ENCODE measurements at regions not wholly inside any gene's neighbourhood (a gene's known extent, or its start where the extent isn't known, plus 50 kb on each side); places are given as distances from the start of the nearest gene placed in this dataset.
A peak's percentile ranks its signal among the peaks of the same experiment; 100 is the strongest.

DNA sequence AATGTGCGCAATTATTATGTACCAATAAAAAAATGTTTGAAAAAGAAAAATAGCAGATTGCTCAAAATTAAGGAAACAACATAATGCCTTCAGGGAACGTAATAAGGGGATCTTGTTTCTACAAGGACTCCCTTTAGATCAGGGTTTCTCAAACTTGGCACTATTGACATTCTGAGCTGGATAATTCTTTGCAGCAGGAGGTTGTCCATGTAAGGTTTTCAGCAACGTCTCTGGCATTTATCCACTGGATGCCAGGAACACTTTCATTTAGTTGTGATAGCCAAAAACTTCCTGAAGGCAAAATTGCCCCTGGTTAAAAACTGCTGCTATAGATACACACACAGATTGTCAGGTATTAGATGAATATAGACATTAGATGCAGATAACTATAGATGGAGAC lies 666.7 kb upstream of the ADAMTS5 start:
- Histone ChIP-seq H2AFZ (ENCODE audit: low read length) (no peak overlapping the region), H3K36me3 (ENCODE audit: insufficient read depth, low read length) (no peaks in the 10 kb centered on the region), H3K4me1 (ENCODE audit: insufficient read depth, low read length) (peaks cover 17% of the 10 kb centered on the region), H3K27ac (ENCODE audit: low read depth, low read length) (no peak overlapping the region), H4K20me1 (ENCODE audit: insufficient read depth, low read length) (no peaks in the 10 kb centered on the region), H3K4me3 (ENCODE audit: insufficient read depth, low read length) (no peak overlapping the region), H3K79me2 (ENCODE audit: insufficient read depth, low read length) (no peaks in the 10 kb centered on the region), H3K4me2 (ENCODE audit: insufficient read depth, low read length) (no peak overlapping the region), H3K27me3 (ENCODE audit: insufficient read depth, low read length) (no peaks in the 10 kb centered on the region), H3K9me3 (ENCODE audit: low read depth, low read length) (no peaks in the 10 kb centered on the region)
- DNase-seq (ENCODE audit: insufficient read length, low spot score, missing footprints): no peak
- TF ChIP-seq CTCF (IDR thresholded peaks at IDR 0.05; ENCODE audit: extremely low read depth, low read depth, low read length): no peak

DNA sequence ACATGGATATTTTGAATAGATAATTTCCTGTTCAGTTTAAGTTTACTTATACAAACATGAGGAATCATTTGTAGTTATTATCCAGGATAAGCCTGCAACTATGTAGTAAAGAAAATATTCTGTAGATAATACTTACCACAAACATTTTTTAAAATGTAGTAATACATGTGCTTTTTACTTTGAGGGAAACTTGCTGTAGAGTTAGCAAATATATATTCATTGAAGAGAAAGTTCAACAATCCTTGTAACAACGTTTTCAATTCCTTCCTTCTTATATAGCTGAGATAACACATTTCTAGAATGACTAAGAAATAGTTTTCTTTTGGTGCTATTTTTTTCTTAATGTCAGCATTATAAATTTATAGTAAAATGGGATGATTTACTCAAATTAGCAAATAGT lies 664.6 kb upstream of the ADAMTS5 start:
- DNase-seq (ENCODE audit: insufficient read length, low spot score, missing footprints): peak; percentile 68
- Histone ChIP-seq H3K4me1 (ENCODE audit: insufficient read depth, low read length) (peaks cover 13% of the 10 kb centered on the region), H3K4me2 (ENCODE audit: insufficient read depth, low read length) (no peak overlapping the region), H2AFZ (ENCODE audit: low read length) (no peak overlapping the region), H4K20me1 (ENCODE audit: insufficient read depth, low read length) (no peaks in the 10 kb centered on the region), H3K9me3 (ENCODE audit: low read depth, low read length) (no peaks in the 10 kb centered on the region), H3K4me3 (ENCODE audit: insufficient read depth, low read length) (no peak overlapping the region), H3K79me2 (ENCODE audit: insufficient read depth, low read length) (no peaks in the 10 kb centered on the region), H3K27me3 (ENCODE audit: insufficient read depth, low read length) (no peaks in the 10 kb centered on the region), H3K27ac (ENCODE audit: low read depth, low read length) (peak overlapping the region; percentile 78), H3K36me3 (ENCODE audit: insufficient read depth, low read length) (no peaks in the 10 kb centered on the region)
- TF ChIP-seq CTCF (IDR thresholded peaks at IDR 0.05; ENCODE audit: extremely low read depth, low read depth, low read length): no peak

GRCh38 chr21:27622631-27623030 lies 655.7 kb upstream of the ADAMTS5 start:
- DNase-seq (ENCODE audit: insufficient read length, low spot score, missing footprints): no peak
- H3K4me2 ChIP-seq (ENCODE audit: insufficient read depth, low read length): no peak overlapping the region
- H2AFZ ChIP-seq (ENCODE audit: low read length): peak overlapping the region; percentile 45
- no peaks in the 10 kb centered on the region for H3K4me1 ChIP-seq (ENCODE audit: insufficient read depth, low read length)
- H4K20me1 ChIP-seq (ENCODE audit: insufficient read depth, low read length): no peaks in the 10 kb centered on the region
- no peaks in the 10 kb centered on the region for H3K9me3 ChIP-seq (ENCODE audit: low read depth, low read length)
- H3K79me2 ChIP-seq (ENCODE audit: insufficient read depth, low read length): no peaks in the 10 kb centered on the region
- H3K4me3 ChIP-seq (ENCODE audit: insufficient read depth, low read length): no peak overlapping the region
- no peak overlapping the region for H3K27ac ChIP-seq (ENCODE audit: low read depth, low read length)
- H3K36me3 ChIP-seq (ENCODE audit: insufficient read depth, low read length): no peaks in the 10 kb centered on the region
- no peak for TF ChIP-seq CTCF (IDR thresholded peaks at IDR 0.05; ENCODE audit: extremely low read depth, low read depth, low read length)
- H3K27me3 ChIP-seq (ENCODE audit: insufficient read depth, low read length): no peaks in the 10 kb centered on the region

- no peaks in the 10 kb centered on the region for H3K36me3 ChIP-seq (ENCODE audit: insufficient read depth, low read length)
- H3K79me2 ChIP-seq (ENCODE audit: insufficient read depth, low read length): no peaks in the 10 kb centered on the region
- H4K20me1 ChIP-seq (ENCODE audit: insufficient read depth, low read length): no peaks in the 10 kb centered on the region
- DNase-seq (ENCODE audit: insufficient read length, low spot score, missing footprints): no peak
- TF ChIP-seq CTCF (IDR thresholded peaks at IDR 0.05; ENCODE audit: extremely low read depth, low read depth, low read length): no peak
- no peaks in the 10 kb centered on the region for H3K9me3 ChIP-seq (ENCODE audit: low read depth, low read length)
- no peak overlapping the region for H3K27ac ChIP-seq (ENCODE audit: low read depth, low read length)
- H3K27me3 ChIP-seq (ENCODE audit: insufficient read depth, low read length): no peaks in the 10 kb centered on the region
- H3K4me3 ChIP-seq (ENCODE audit: insufficient read depth, low read length): no peak overlapping the region
- H3K4me2 ChIP-seq (ENCODE audit: insufficient read depth, low read length): no peak overlapping the region
- H3K4me1 ChIP-seq (ENCODE audit: insufficient read depth, low read length): no peaks in the 10 kb centered on the region
- no peak overlapping the region for H2AFZ ChIP-seq (ENCODE audit: low read length)
Observed at GRCh38 chr21:27614231-27614630, 647.3 kb upstream of the ADAMTS5 start.

Measured in osteoblast (primary cell).